BJ (cell line): ENCODE measurements at regions not wholly inside any gene's neighbourhood (a gene's known extent, or its start where the extent isn't known, plus 50 kb on each side); places are given as distances from the start of the nearest gene placed in this dataset.
"Not testable (repeated sequence)": the region's sequence is repeated elsewhere in the genome, so short reads cannot be mapped to it uniquely, and the experiment has no call there.

Source experiments
- CTCF ChIA-PET: fragments of 350-600 bp; formaldehyde crosslinking; extraction: SDS; loops from one replicate; lab custom pipeline; 2021; ENCODE audit warnings: antibody characterized with exemption, inconsistent platforms; lab: Yijun Ruan, JAX
- POLR2A ChIA-PET: fragments of 300-600 bp; sonication (Branson Sonifier 250); formaldehyde crosslinking; extraction: SDS; loops from one replicate; lab custom pipeline; 2021; ENCODE audit warnings: antibody characterized with exemption; lab: Charles Lee
- DNase-seq: peaks from one replicate; pipeline ENCODE4 v3.0.0-alpha.2; 2011; ENCODE audit warnings: low read depth
- H3K27me3 ChIP-seq: 2 replicates; pipeline ENCODE4 v1.6.0; 2011; ENCODE audit warnings: low read length; ENCODE audit not compliant: control insufficient read depth, insufficient read depth
- H3K36me3 ChIP-seq: 2 replicates; pipeline ENCODE4 v1.5.1; 2011; ENCODE audit warnings: low read length; ENCODE audit not compliant: control insufficient read depth, insufficient read depth
- H3K4me3 ChIP-seq: 2 replicates; pipeline ENCODE4 v1.5.1; 2011; ENCODE audit warnings: low read depth, mild to moderate bottlenecking, control low read depth, low read length
- CTCF ChIP-seq: IDR thresholded peaks from 2 replicates; pipeline ENCODE4 v1.5.1; 2011; ENCODE audit warnings: low read depth, mild to moderate bottlenecking, control low read depth, inconsistent platforms, low read length, moderate library complexity; ENCODE audit not compliant: insufficient read depth

- CTCF ChIA-PET: interaction anchor here (0.9 kb wide), 1 partner anchor 14 kb away, joined by 3 read pairs; no protein-coding TSS in a partner anchor
Measured at GRCh38 chr18:10148189-10148929, 234.5 kb downstream of the VAPA start.

GRCh38 chr18:10149768-10150556 is 236.1 kb downstream of the VAPA start:
- CTCF ChIA-PET: no interaction called here
- Histone ChIP-seq H3K4me3 (no peak overlapping the region), H3K27me3 (no peaks in the 10 kb centered on the region), H3K36me3 (no peaks in the 10 kb centered on the region)
- no peak for DNase-seq
- TF ChIP-seq CTCF: no peak
- POLR2A ChIA-PET: no interaction called here

More at GRCh38 chr18:10148189-10148929, 234.5 kb downstream of the VAPA start:
- TF ChIP-seq CTCF: no peak
- H3K36me3 ChIP-seq: no peaks in the 10 kb centered on the region
- POLR2A ChIA-PET: no interaction called here
- no peak overlapping the region for H3K4me3 ChIP-seq
- no peak for DNase-seq
- no peaks in the 10 kb centered on the region for H3K27me3 ChIP-seq

GRCh38 chr18:10150576-10150975 is 236.8 kb downstream of the VAPA start:
- H3K27me3 ChIP-seq, POLR2A ChIA-PET, H3K4me3 ChIP-seq, DNase-seq, CTCF ChIA-PET, H3K36me3 ChIP-seq: not testable (repeated sequence)

- H3K4me3 ChIP-seq: no peak overlapping the region
- no peak for TF ChIP-seq CTCF
- no peak for DNase-seq
- no peaks in the 10 kb centered on the region for H3K36me3 ChIP-seq
- POLR2A ChIA-PET: no interaction called here
- CTCF ChIA-PET: no interaction called here
- H3K27me3 ChIP-seq: no peaks in the 10 kb centered on the region
Measured at GRCh38 chr18:10152475-10152874, 238.7 kb downstream of the VAPA start.

GRCh38 chr18:10153924-10154752 is 240.3 kb downstream of the VAPA start:
- TF ChIP-seq CTCF: no peak
- H3K4me3 ChIP-seq: no peak overlapping the region
- ChIA-PET POLR2A (no interaction called here), CTCF (interaction anchor here (0.7 kb wide), 1 partner anchor 118 kb away, joined by 3 read pairs; no protein-coding TSS in a partner anchor)
- H3K27me3 ChIP-seq: no peaks in the 10 kb centered on the region
- H3K36me3 ChIP-seq: no peaks in the 10 kb centered on the region
- no peak for DNase-seq
